ENCODE measurements at regions not wholly inside any gene's neighbourhood (a gene's known extent, or its start where the extent isn't known, plus 50 kb on each side); places are given as distances from the start of the nearest gene placed in this dataset.

DNA sequence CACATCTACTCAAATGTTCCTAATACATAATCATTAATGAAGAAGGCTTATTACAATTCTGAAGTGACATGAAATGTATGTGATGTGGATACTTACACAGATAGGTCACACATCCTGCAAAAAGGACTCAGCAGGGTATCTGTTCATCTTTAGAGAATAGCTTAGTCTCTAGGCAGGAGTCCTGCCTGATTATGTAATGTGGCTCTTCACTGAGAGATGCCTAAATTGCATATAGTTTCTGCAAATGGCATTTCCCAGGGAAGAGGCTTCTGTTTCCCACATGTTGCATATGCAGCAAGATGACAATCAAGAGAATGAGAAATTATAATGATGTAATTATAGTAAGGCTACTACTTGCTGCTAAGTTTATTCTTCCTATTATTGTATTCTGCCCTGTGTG is 58.8 kb upstream of the SLC36A4 start:
- Histone ChIP-seq H3K27ac (no peak overlapping the region), H3K9me3 (peaks cover 0 to 7% (median 0%) of the 10 kb centered on the region in 3 donors), H3K4me1 (no peaks in the 10 kb centered on the region), H3K4me3 (no peak overlapping the region), H3K27me3 (no peaks in the 10 kb centered on the region), H3K36me3 (no peaks in the 10 kb centered on the region)
- TF ChIP-seq POLR2AphosphoS5 (IDR thresholded peaks at IDR 0.05) (no peak), CTCF (IDR thresholded peaks at IDR 0.05) (no peak), EP300 (IDR thresholded peaks at IDR 0.05) (no peak), POLR2A (IDR thresholded peaks at IDR 0.05) (no peak)
- no peak for ATAC-seq

DNA sequence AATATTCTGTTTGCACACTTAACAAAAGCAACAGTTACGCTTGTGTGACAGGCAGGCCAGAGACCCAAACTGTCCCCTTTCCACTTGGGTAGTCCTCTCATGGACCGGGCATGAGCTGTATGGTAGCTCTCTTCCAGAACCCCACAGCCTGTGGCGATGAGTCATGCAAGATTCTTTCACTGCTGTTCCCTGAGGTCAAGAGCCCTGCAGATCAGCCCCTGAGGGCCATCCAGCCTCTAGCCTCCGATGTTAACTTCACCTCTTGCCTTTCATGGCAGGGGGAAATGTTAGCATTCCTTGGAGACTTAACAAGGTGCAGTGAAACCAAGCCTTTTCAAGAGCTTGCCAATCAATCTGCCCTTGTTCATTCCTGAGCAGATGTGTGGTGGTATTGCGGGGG is 63.2 kb upstream of the DEUP1 start:
- no peak for ATAC-seq
- Histone ChIP-seq H3K36me3 (no peaks in the 10 kb centered on the region), H3K4me3 (no peak overlapping the region), H3K27me3 (no peaks in the 10 kb centered on the region), H3K27ac (no peak overlapping the region), H3K9me3 (no peaks in the 10 kb centered on the region), H3K4me1 (no peaks in the 10 kb centered on the region)
- 92 to 100% methylated on average over 3 to 4 of the region's 5 CpGs for WGBS, 2 donors (ENCODE audit: low coverage in 1 of 2)
- TF ChIP-seq EP300 (IDR thresholded peaks at IDR 0.05) (no peak), POLR2A (IDR thresholded peaks at IDR 0.05) (no peak), CTCF (IDR thresholded peaks at IDR 0.05) (no peak), POLR2AphosphoS5 (IDR thresholded peaks at IDR 0.05) (no peak)

DNA sequence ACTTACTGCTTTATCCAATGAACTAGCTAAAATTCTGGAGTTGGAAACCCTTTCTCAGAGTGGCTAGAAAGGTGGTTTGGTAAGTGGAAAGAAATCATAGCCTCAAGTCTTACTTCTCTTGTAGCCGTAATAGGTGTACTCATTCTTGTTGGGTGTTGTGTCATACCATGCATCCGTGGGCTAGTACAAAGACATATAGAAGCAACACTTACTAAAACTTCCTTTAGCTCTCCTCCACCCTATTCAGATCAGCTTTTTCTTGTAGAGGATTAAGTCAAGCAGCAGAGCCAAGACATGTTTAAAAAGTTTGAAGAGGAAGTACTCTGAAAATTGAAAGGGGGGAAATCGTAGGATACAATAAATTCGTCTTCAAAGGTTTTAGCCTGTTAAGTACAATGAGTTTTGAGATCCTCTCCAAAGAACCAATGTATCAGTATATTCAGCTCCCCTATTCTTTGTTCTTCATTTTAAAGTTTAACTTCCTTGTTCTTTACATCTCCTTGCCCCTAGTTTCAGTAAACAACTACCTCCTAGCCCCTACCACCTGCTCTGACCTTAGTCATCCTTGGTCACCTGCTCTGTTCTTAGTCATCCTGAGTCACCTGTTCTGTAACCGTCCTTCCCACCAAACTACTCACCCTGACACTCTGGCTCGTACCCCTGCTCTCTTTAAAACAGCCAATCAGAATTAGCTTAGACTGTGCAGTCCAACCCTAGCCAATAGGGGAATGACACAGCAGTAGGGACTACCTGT is 62.1 kb upstream of the DEUP1 start:
- 70 to 93% methylated on average over 4 to 6 of the region's 6 CpGs for WGBS, 2 donors (ENCODE audit: low coverage in 1 of 2)
- TF ChIP-seq POLR2A (IDR thresholded peaks at IDR 0.05) (no peak), EP300 (IDR thresholded peaks at IDR 0.05) (no peak), POLR2AphosphoS5 (IDR thresholded peaks at IDR 0.05) (no peak), CTCF (IDR thresholded peaks at IDR 0.05) (no peak)
- no peak for ATAC-seq

DNA sequence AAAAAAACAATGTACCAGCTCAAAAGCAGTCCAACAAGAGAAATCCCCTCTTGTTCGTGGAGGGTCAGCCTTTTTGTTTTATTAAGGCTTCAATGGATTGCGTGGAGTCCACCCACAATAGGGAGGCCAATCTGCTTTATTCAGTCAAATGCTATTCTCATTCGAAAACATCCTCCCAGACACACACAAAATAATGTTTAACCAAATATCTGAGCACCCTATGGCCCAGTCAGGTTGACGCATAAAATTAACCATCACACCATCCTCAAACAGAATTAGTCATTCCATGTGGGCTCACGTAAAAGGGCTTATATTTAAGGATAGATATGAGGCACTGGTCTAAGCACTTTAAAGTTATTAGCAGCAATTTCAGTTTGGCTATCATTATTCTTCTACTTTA is 58.9 kb upstream of the DEUP1 start:
- Histone ChIP-seq H3K9me3 (no peaks in the 10 kb centered on the region), H3K36me3 (no peaks in the 10 kb centered on the region), H3K27me3 (no peaks in the 10 kb centered on the region), H3K27ac (no peak overlapping the region), H3K4me3 (no peak overlapping the region), H3K4me1 (no peaks in the 10 kb centered on the region)
- 87 to 96% methylated on average over 5 of the region's 5 CpGs for WGBS, 2 donors (ENCODE audit: low coverage in 1 of 2)
- TF ChIP-seq CTCF (IDR thresholded peaks at IDR 0.05) = no peak
- no peak for TF ChIP-seq EP300 (IDR thresholded peaks at IDR 0.05)
- no peak for TF ChIP-seq POLR2AphosphoS5 (IDR thresholded peaks at IDR 0.05)
- no peak for TF ChIP-seq POLR2A (IDR thresholded peaks at IDR 0.05)
- no peak for ATAC-seq

More for the DNA sequence above, 62.1 kb upstream of the DEUP1 start:
- Histone ChIP-seq H3K9me3 (no peaks in the 10 kb centered on the region), H3K4me3 (no peak overlapping the region), H3K36me3 (no peaks in the 10 kb centered on the region), H3K27me3 (no peaks in the 10 kb centered on the region), H3K4me1 (no peaks in the 10 kb centered on the region), H3K27ac (no peak overlapping the region)

DNA sequence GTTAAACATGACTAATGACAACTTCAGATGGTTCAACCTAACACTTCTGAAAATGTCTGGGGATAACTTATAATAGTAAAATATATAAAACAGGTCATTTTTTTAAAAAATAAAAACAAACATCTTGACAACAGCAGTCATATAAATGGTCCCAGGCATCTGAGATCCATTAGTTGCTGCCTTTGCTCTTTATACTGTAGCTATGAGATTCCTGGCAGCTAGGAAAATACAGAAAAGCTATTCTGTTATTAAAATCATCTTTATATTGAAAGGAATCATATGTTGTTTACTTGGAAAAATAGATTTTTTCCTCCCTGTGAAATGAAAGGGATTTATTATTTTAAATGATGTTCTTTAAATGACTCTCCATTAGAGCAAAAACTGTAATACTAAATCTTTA is 55.7 kb upstream of the DEUP1 start:
- H3K9me3 ChIP-seq = no peaks in the 10 kb centered on the region
- no peak overlapping the region for H3K27ac ChIP-seq
- no peak for TF ChIP-seq EP300 (IDR thresholded peaks at IDR 0.05)
- H3K27me3 ChIP-seq = no peaks in the 10 kb centered on the region
- no peak for ATAC-seq
- H3K4me1 ChIP-seq = peaks cover 0 to 4% (median 0%) of the 10 kb centered on the region in 3 donors
- H3K4me3 ChIP-seq = no peak overlapping the region
- H3K36me3 ChIP-seq = no peaks in the 10 kb centered on the region

All from gastroesophageal sphincter (tissue), 4 donors.